ENCODE measurements at regions not wholly inside any gene's neighbourhood (a gene's known extent, or its start where the extent isn't known, plus 50 kb on each side); places are given as distances from the start of the nearest gene placed in this dataset.
"Not testable (repeated sequence)": the region's sequence is repeated elsewhere in the genome, so short reads cannot be mapped to it uniquely, and the experiment has no call there.

- not testable (repeated sequence) for H3K36me3 ChIP-seq (ENCODE audit: control insufficient read depth, insufficient read depth, low read length)
Measured at GRCh38 chr11:71698961-71699360, 116.3 kb upstream of the KRTAP5-11 start.

GRCh38 chr11:71701435-71702291 is 119.0 kb upstream of the KRTAP5-11 start:
- not testable (repeated sequence) for H3K27me3 ChIP-seq (replicated peaks; ENCODE audit: control insufficient read depth, insufficient read depth, low read length); H3K4me3 ChIP-seq (replicated peaks; ENCODE audit: low read depth, low read length); DNase-seq (ENCODE audit: extremely low read depth, insufficient read length); H3K36me3 ChIP-seq (ENCODE audit: control insufficient read depth, insufficient read depth, low read length)

More at GRCh38 chr11:71698961-71699360, 116.3 kb upstream of the KRTAP5-11 start:
- DNase-seq (ENCODE audit: extremely low read depth, insufficient read length); H3K4me3 ChIP-seq (replicated peaks; ENCODE audit: low read depth, low read length); H3K27me3 ChIP-seq (replicated peaks; ENCODE audit: control insufficient read depth, insufficient read depth, low read length): not testable (repeated sequence)
- TF ChIP-seq CTCF (IDR thresholded peaks at IDR 0.05; ENCODE audit: insufficient read depth, low read length, poor library complexity, severe bottlenecking) = peak; percentile 20

GRCh38 chr11:71705086-71705737 is 122.5 kb upstream of the KRTAP5-11 start:
- not testable (repeated sequence) for H3K4me3 ChIP-seq (replicated peaks; ENCODE audit: low read depth, low read length); H3K27me3 ChIP-seq (replicated peaks; ENCODE audit: control insufficient read depth, insufficient read depth, low read length); H3K36me3 ChIP-seq (ENCODE audit: control insufficient read depth, insufficient read depth, low read length); DNase-seq (ENCODE audit: extremely low read depth, insufficient read length)

- not testable (repeated sequence) for H3K27me3 ChIP-seq (replicated peaks; ENCODE audit: control insufficient read depth, insufficient read depth, low read length); DNase-seq (ENCODE audit: extremely low read depth, insufficient read length); H3K4me3 ChIP-seq (replicated peaks; ENCODE audit: low read depth, low read length); H3K36me3 ChIP-seq (ENCODE audit: control insufficient read depth, insufficient read depth, low read length)
Measured at GRCh38 chr11:71705738-71706432, 123.2 kb upstream of the KRTAP5-11 start.

- not testable (repeated sequence) for H3K4me3 ChIP-seq (replicated peaks; ENCODE audit: low read depth, low read length); DNase-seq (ENCODE audit: extremely low read depth, insufficient read length); H3K36me3 ChIP-seq (ENCODE audit: control insufficient read depth, insufficient read depth, low read length); H3K27me3 ChIP-seq (replicated peaks; ENCODE audit: control insufficient read depth, insufficient read depth, low read length)
Measured at GRCh38 chr11:71707083-71707482, 124.4 kb upstream of the KRTAP5-11 start.

- H3K36me3 ChIP-seq (ENCODE audit: control insufficient read depth, insufficient read depth, low read length); H3K27me3 ChIP-seq (replicated peaks; ENCODE audit: control insufficient read depth, insufficient read depth, low read length); DNase-seq (ENCODE audit: extremely low read depth, insufficient read length); H3K4me3 ChIP-seq (replicated peaks; ENCODE audit: low read depth, low read length): not testable (repeated sequence)
Measured at GRCh38 chr11:71709541-71709940, 123.5 kb upstream of the DEFB108B start.

GRCh38 chr11:71710171-71710671 is 122.8 kb upstream of the DEFB108B start:
- H3K27me3 ChIP-seq (replicated peaks; ENCODE audit: control insufficient read depth, insufficient read depth, low read length); H3K36me3 ChIP-seq (ENCODE audit: control insufficient read depth, insufficient read depth, low read length); H3K4me3 ChIP-seq (replicated peaks; ENCODE audit: low read depth, low read length); DNase-seq (ENCODE audit: extremely low read depth, insufficient read length): not testable (repeated sequence)

- not testable (repeated sequence) for H3K4me3 ChIP-seq (replicated peaks; ENCODE audit: low read depth, low read length); DNase-seq (ENCODE audit: extremely low read depth, insufficient read length); H3K27me3 ChIP-seq (replicated peaks; ENCODE audit: control insufficient read depth, insufficient read depth, low read length); H3K36me3 ChIP-seq (ENCODE audit: control insufficient read depth, insufficient read depth, low read length)
Measured at GRCh38 chr11:71710701-71711385, 122.2 kb upstream of the DEFB108B start.

GRCh38 chr11:71712350-71712749 is 120.7 kb upstream of the DEFB108B start:
- not testable (repeated sequence) for H3K4me3 ChIP-seq (replicated peaks; ENCODE audit: low read depth, low read length); H3K27me3 ChIP-seq (replicated peaks; ENCODE audit: control insufficient read depth, insufficient read depth, low read length); DNase-seq (ENCODE audit: extremely low read depth, insufficient read length); H3K36me3 ChIP-seq (ENCODE audit: control insufficient read depth, insufficient read depth, low read length)

GRCh38 chr11:71712846-71713245 is 120.2 kb upstream of the DEFB108B start:
- not testable (repeated sequence) for H3K27me3 ChIP-seq (replicated peaks; ENCODE audit: control insufficient read depth, insufficient read depth, low read length); H3K36me3 ChIP-seq (ENCODE audit: control insufficient read depth, insufficient read depth, low read length); H3K4me3 ChIP-seq (replicated peaks; ENCODE audit: low read depth, low read length); DNase-seq (ENCODE audit: extremely low read depth, insufficient read length)

- DNase-seq (ENCODE audit: extremely low read depth, insufficient read length) = peak; percentile 30
- H3K4me3 ChIP-seq (replicated peaks; ENCODE audit: low read depth, low read length); H3K36me3 ChIP-seq (ENCODE audit: control insufficient read depth, insufficient read depth, low read length); H3K27me3 ChIP-seq (replicated peaks; ENCODE audit: control insufficient read depth, insufficient read depth, low read length): not testable (repeated sequence)
Measured at GRCh38 chr11:71714510-71714909, 118.5 kb upstream of the DEFB108B start.

GRCh38 chr11:71721840-71722239 is 111.2 kb upstream of the DEFB108B start:
- not testable (repeated sequence) for H3K4me3 ChIP-seq (replicated peaks; ENCODE audit: low read depth, low read length); H3K27me3 ChIP-seq (replicated peaks; ENCODE audit: control insufficient read depth, insufficient read depth, low read length); DNase-seq (ENCODE audit: extremely low read depth, insufficient read length); H3K36me3 ChIP-seq (ENCODE audit: control insufficient read depth, insufficient read depth, low read length)

All from GM06990 (cell line).